ENCODE measurements at regions not wholly inside any gene's neighbourhood (a gene's known extent, or its start where the extent isn't known, plus 50 kb on each side); places are given as distances from the start of the nearest gene placed in this dataset.

DNA sequence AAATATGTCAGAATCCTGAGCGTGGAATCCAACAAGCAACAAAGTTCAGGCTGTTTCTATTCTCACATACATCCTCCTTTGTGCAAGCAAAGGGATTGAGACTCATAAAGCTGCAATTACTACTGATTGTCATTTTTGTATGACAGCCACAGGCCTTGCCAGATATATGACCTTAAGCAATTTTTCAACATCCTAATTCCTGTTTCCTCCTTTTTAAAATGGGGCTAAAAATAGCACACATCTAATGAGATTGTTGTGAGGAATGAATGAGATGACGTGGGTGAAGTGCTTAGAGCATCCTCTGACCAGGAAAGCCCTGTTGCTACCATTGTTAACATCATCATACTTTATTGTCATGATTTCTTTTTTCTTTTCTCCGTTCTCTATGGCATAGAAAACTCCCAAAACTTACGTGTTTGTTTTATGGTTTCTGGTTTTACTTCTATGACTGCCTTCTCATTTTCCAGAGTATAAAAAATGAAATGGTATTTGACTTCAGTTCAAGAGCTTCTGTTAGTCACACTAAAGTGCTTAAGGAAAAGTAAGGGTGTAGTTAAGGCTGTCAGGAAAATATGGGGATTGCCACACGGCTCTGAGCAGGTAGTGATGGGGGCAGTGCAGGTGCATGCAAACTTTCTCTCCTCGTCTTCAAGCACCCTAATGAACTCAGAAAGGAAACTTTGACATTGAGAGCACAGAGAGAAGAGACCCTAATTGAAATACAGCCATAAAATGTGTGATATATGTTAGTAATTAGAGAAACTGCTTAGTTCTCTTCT, 590.6 kb upstream of the NETO1 start:
- H3K36me3 ChIP-seq, result no peaks in the 10 kb centered on the region
- no peak overlapping the region for H3K27ac ChIP-seq
- H3K4me3 ChIP-seq, result no peak overlapping the region
- intact Hi-C loops (cut with DNase I), result no loop called here
- DNase-seq, result no peak
- 37 to 41% (median 40%) methylated on average over 6 of the region's 6 CpGs for WGBS, 3 donors
- H3K4me1 ChIP-seq (ENCODE audit: insufficient read depth), result no peaks in the 10 kb centered on the region
- H3K9me3 ChIP-seq, result no peaks in the 10 kb centered on the region
- H3K27me3 ChIP-seq, result no peaks in the 10 kb centered on the region
- TF ChIP-seq POLR2A (IDR thresholded peaks at IDR 0.05) (no peak), EP300 (IDR thresholded peaks at IDR 0.05) (no peak)
- TF ChIP-seq, protein P1, sequence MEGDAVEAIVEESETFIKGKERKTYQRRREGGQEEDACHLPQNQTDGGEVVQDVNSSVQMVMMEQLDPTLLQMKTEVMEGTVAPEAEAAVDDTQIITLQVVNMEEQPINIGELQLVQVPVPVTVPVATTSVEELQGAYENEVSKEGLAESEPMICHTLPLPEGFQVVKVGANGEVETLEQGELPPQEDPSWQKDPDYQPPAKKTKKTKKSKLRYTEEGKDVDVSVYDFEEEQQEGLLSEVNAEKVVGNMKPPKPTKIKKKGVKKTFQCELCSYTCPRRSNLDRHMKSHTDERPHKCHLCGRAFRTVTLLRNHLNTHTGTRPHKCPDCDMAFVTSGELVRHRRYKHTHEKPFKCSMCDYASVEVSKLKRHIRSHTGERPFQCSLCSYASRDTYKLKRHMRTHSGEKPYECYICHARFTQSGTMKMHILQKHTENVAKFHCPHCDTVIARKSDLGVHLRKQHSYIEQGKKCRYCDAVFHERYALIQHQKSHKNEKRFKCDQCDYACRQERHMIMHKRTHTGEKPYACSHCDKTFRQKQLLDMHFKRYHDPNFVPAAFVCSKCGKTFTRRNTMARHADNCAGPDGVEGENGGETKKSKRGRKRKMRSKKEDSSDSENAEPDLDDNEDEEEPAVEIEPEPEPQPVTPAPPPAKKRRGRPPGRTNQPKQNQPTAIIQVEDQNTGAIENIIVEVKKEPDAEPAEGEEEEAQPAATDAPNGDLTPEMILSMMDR (IDR thresholded peaks at IDR 0.05), result no peak

- Histone ChIP-seq H3K27me3 (no peaks in the 10 kb centered on the region), H3K4me1 (ENCODE audit: insufficient read depth) (no peaks in the 10 kb centered on the region), H3K9me3 (no peaks in the 10 kb centered on the region), H3K36me3 (no peaks in the 10 kb centered on the region), H3K27ac (no peak overlapping the region), H3K4me3 (no peak overlapping the region)
- 75 to 85% (median 81%) methylated on average over 3 of the region's 3 CpGs for WGBS, 3 donors
- intact Hi-C loops (cut with DNase I), result no loop called here
- DNase-seq, result no peak
- TF ChIP-seq EP300 (IDR thresholded peaks at IDR 0.05), result no peak
- no peak for TF ChIP-seq POLR2A (IDR thresholded peaks at IDR 0.05)
- TF ChIP-seq, protein P1 (IDR thresholded peaks at IDR 0.05), result no peak
These were observed 588.9 kb upstream of the NETO1 start for GRCh38 chr18:73456643-73457042.

DNA sequence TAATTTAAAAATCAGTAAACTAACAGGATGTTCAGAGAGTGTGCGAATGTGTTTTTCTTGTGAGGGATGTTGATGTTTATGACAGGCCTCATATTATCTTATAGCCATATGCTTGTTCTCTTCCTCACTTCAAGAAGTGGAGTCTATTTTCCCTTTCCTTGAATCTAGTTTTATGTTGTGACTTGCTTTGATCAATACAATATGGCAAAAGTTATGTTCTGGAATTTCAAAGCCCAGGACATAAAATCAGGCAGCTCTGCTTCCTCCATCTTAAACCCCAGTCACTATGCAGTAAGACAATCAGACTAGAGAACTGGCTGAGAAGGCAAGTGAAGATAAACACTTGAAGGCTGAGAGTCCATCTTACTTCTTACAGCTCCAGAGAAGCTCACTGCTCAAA, 585.1 kb upstream of the NETO1 start:
- Histone ChIP-seq H3K27me3 (no peaks in the 10 kb centered on the region), H3K9me3 (no peaks in the 10 kb centered on the region), H3K4me1 (ENCODE audit: insufficient read depth) (no peaks in the 10 kb centered on the region), H3K27ac (no peak overlapping the region), H3K36me3 (no peaks in the 10 kb centered on the region), H3K4me3 (no peak overlapping the region)
- WGBS, 3 donors, result 42 to 61% (median 47%) methylated on average over 1 of the region's 1 CpG
- TF ChIP-seq POLR2A (IDR thresholded peaks at IDR 0.05), result no peak
- TF ChIP-seq, protein P1 (IDR thresholded peaks at IDR 0.05), result no peak
- no peak for TF ChIP-seq EP300 (IDR thresholded peaks at IDR 0.05)
- intact Hi-C loops (cut with DNase I), result no loop called here
- no peak for DNase-seq

DNA sequence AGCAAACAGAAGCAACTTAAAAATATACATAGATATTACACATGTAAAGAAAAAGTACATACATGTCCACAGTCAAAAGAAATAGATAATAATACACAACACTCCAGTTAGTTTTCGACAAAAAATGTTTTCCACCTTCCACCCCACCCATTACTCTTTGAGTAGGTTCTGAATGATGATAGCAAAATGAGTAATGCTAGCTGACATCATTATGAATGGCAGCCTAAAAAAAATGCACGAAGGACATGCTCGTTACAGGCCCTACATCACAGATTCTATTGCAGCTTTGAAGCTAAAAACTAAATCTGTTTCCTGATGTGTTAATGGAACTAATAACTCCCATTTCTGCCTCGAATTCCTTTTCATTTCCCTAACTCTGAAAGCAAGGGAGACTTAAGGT, 578.7 kb upstream of the NETO1 start:
- DNase-seq, result no peak
- Histone ChIP-seq H3K4me3 (no peak overlapping the region), H3K27ac (no peak overlapping the region), H3K9me3 (no peaks in the 10 kb centered on the region), H3K27me3 (no peaks in the 10 kb centered on the region), H3K4me1 (ENCODE audit: insufficient read depth) (no peaks in the 10 kb centered on the region), H3K36me3 (no peaks in the 10 kb centered on the region)
- WGBS, 3 donors, result 54 to 67% (median 55%) methylated on average over 4 of the region's 4 CpGs
- intact Hi-C loops (cut with DNase I), result no loop called here
- TF ChIP-seq EP300 (IDR thresholded peaks at IDR 0.05) (no peak), POLR2A (IDR thresholded peaks at IDR 0.05) (no peak)
- TF ChIP-seq, protein P1 (IDR thresholded peaks at IDR 0.05), result no peak
